ENCODE measurements at regions not wholly inside any gene's neighbourhood (a gene's known extent, or its start where the extent isn't known, plus 50 kb on each side); places are given as distances from the start of the nearest gene placed in this dataset.

DNA sequence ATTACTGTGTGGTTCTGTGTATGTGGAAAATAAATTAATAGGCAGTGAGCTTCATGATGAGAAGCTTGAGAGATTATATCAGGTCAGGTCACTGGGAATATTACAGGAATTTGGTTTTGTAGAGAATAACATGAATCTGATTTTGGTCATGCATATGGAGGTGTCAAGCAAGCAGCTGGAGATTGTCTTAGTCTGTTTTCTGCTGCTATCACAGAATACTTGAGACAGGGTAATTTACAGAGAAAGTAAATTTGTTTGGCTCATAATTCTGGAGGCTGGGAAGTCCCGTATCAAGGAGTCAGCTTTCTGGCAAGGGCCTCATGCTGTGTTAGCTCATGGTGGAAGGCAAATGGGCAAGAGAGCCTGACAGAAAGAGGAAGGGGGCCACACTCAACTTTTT is 120.7 kb upstream of the FAM3C start:
- no peak for TF ChIP-seq POLR2A (IDR thresholded peaks at IDR 0.05; ENCODE audit: low read depth, low read length)
- no peak for TF ChIP-seq POLR2AphosphoS5 (IDR thresholded peaks at IDR 0.05; ENCODE audit: low read depth, low read length)
- no peak for TF ChIP-seq TAF1 (IDR thresholded peaks at IDR 0.05; ENCODE audit: low read depth, low read length)
- no peak for TF ChIP-seq SPI1 (IDR thresholded peaks at IDR 0.05; ENCODE audit: low read depth, low read length)

Data from GM12891 (cell line).